ENCODE measurements at regions not wholly inside any gene's neighbourhood (a gene's known extent, or its start where the extent isn't known, plus 50 kb on each side); places are given as distances from the start of the nearest gene placed in this dataset.
A peak's percentile ranks its signal among the peaks of the same experiment; 100 is the strongest.

GRCh38 chr13:77838271-77838670 is 80.4 kb downstream of the EDNRB start:
- DNase-seq (ENCODE audit: low read depth) = no peak
- no peak for TF ChIP-seq CTCF (conservative IDR thresholded peaks at IDR 0.05; ENCODE audit: low read length)
- no peak overlapping the region for H3K4me3 ChIP-seq (ENCODE audit: low read length)

GRCh38 chr13:77836423-77836822 is 82.2 kb downstream of the EDNRB start:
- TF ChIP-seq CTCF (conservative IDR thresholded peaks at IDR 0.05; ENCODE audit: low read length) = no peak
- no peak for DNase-seq (ENCODE audit: low read depth)
- no peak overlapping the region for H3K4me3 ChIP-seq (ENCODE audit: low read length)

GRCh38 chr13:77833331-77833863 is 85.2 kb downstream of the EDNRB start:
- no peak for TF ChIP-seq CTCF (conservative IDR thresholded peaks at IDR 0.05; ENCODE audit: low read length)
- DNase-seq (ENCODE audit: low read depth) = peak; percentile 60
- no peak overlapping the region for H3K4me3 ChIP-seq (ENCODE audit: low read length)

- peak; percentile 11 for DNase-seq (ENCODE audit: low read depth)
- no peak for TF ChIP-seq CTCF (conservative IDR thresholded peaks at IDR 0.05; ENCODE audit: low read length)
- H3K4me3 ChIP-seq (ENCODE audit: low read length) = no peak overlapping the region
Measured at GRCh38 chr13:77832339-77833100, 86.1 kb downstream of the EDNRB start.

GRCh38 chr13:77831866-77832265 is 86.8 kb downstream of the EDNRB start:
- no peak for DNase-seq (ENCODE audit: low read depth)
- H3K4me3 ChIP-seq (ENCODE audit: low read length) = no peak overlapping the region
- no peak for TF ChIP-seq CTCF (conservative IDR thresholded peaks at IDR 0.05; ENCODE audit: low read length)

GRCh38 chr13:77829963-77830362 is 88.7 kb downstream of the EDNRB start:
- H3K4me3 ChIP-seq (ENCODE audit: low read length) = no peak overlapping the region
- no peak for DNase-seq (ENCODE audit: low read depth)
- no peak for TF ChIP-seq CTCF (conservative IDR thresholded peaks at IDR 0.05; ENCODE audit: low read length)

- no peak for TF ChIP-seq CTCF (conservative IDR thresholded peaks at IDR 0.05; ENCODE audit: low read length)
- DNase-seq (ENCODE audit: low read depth) = no peak
- H3K4me3 ChIP-seq (ENCODE audit: low read length) = no peak overlapping the region
Measured at GRCh38 chr13:77828799-77829198, 89.8 kb downstream of the EDNRB start.

All from AG10803 (cell line).